ENCODE measurements at regions not wholly inside any gene's neighbourhood (a gene's known extent, or its start where the extent isn't known, plus 50 kb on each side); places are given as distances from the start of the nearest gene placed in this dataset.
"Not testable (repeated sequence)": the region's sequence is repeated elsewhere in the genome, so short reads cannot be mapped to it uniquely, and the experiment has no call there.

DNA sequence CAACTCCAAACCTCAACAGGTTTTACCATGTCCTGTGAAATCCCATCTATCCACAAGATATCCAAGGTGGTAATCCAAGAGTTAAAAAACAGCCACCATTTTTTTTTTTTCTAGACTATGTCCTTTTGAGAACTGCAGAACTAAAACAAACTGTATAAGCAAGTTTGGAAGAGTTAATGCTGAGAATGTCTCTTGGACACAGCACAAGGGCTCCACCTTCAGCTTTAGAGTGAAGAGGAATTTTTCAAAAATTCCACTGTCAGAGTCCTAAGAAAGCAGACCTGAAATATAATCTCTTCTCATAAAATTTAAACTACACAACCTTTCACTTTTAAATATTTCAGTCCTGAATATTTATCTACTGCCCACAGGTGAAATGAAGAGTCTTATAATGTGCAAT lies 167.8 kb upstream of the CCNG1 start:
- no peaks in the 10 kb centered on the region for H3K36me3 ChIP-seq (ENCODE audit: control insufficient read depth, insufficient read depth, low read length)
- no peaks in the 10 kb centered on the region for H3K4me1 ChIP-seq
- TF ChIP-seq, protein P1, sequence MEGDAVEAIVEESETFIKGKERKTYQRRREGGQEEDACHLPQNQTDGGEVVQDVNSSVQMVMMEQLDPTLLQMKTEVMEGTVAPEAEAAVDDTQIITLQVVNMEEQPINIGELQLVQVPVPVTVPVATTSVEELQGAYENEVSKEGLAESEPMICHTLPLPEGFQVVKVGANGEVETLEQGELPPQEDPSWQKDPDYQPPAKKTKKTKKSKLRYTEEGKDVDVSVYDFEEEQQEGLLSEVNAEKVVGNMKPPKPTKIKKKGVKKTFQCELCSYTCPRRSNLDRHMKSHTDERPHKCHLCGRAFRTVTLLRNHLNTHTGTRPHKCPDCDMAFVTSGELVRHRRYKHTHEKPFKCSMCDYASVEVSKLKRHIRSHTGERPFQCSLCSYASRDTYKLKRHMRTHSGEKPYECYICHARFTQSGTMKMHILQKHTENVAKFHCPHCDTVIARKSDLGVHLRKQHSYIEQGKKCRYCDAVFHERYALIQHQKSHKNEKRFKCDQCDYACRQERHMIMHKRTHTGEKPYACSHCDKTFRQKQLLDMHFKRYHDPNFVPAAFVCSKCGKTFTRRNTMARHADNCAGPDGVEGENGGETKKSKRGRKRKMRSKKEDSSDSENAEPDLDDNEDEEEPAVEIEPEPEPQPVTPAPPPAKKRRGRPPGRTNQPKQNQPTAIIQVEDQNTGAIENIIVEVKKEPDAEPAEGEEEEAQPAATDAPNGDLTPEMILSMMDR (IDR thresholded peaks at IDR 0.05; ENCODE audit: insufficient read depth in 1 of 2, low read depth in 1 of 2, low read length in 1 of 2, severe bottlenecking in 1 of 2, unreplicated experiment in 1 of 2) = peak in 1 of 2 experiments; percentile 18
- BruUV-seq (replicated peaks) = no TSS peak
- ChIA-PET POLR2A (no interaction called here), CTCF (no interaction called here)
- intact Hi-C loops (cut with micrococcal nuclease; ENCODE audit: unreplicated experiment) = loop anchor here (1.0 kb wide), 2 partner anchors 165 to 190 kb away; no protein-coding TSS in a partner anchor
- H3K9me3 Mint-ChIP-seq (ENCODE audit: unreplicated experiment) = peaks cover 14% of the 10 kb centered on the region
- no peaks in the 10 kb centered on the region for H3K36me3 Mint-ChIP-seq (ENCODE audit: insufficient read depth, unreplicated experiment)
- H3K27ac Mint-ChIP-seq (ENCODE audit: unreplicated experiment) = no peak overlapping the region
- peak in 1 of 2 experiments; percentile 7 for DNase-seq
- no peaks in the 10 kb centered on the region for H3K27me3 ChIP-seq (replicated peaks; ENCODE audit: control insufficient read depth, insufficient read depth, low read length)
- H3K4me1 Mint-ChIP-seq (ENCODE audit: low read depth, unreplicated experiment) = no peaks in the 10 kb centered on the region
- peaks cover 5% of the 10 kb centered on the region for H3K27me3 Mint-ChIP-seq (ENCODE audit: insufficient read depth, unreplicated experiment)
- no peak overlapping the region for H3K4me3 Mint-ChIP-seq (ENCODE audit: unreplicated experiment)
- H3K4me3 ChIP-seq (ENCODE audit: low read depth, low read length) = no peak overlapping the region
- no peaks in the 10 kb centered on the region for H3K9me3 ChIP-seq

DNA sequence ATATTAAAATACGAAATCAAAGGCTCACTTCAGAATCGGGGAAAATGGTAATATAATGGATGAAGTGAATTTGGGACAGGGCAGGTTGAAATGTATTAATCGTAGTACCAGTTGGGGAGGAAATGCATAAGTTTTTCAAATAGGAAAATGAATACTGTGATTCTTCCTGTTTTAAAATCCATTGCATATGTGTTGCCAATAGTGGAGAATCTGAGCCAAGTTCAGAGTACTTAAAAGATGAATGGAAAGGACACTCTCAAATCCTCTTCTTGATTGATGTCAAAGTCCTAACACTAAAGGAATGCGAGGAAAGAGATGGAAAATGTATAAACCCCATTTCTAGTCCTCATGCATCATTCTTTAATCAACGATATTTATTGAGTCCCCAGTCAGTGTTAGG lies 160.9 kb upstream of the CCNG1 start:
- no peaks in the 10 kb centered on the region for H3K36me3 ChIP-seq (ENCODE audit: control insufficient read depth, insufficient read depth, low read length)
- H3K4me1 ChIP-seq = no peaks in the 10 kb centered on the region
- no peaks in the 10 kb centered on the region for H3K27me3 ChIP-seq (replicated peaks; ENCODE audit: control insufficient read depth, insufficient read depth, low read length)
- intact Hi-C loops (cut with micrococcal nuclease; ENCODE audit: unreplicated experiment) = no loop called here
- H3K9me3 ChIP-seq = no peaks in the 10 kb centered on the region
- no peak overlapping the region for H3K4me3 Mint-ChIP-seq (ENCODE audit: unreplicated experiment)
- H3K4me3 ChIP-seq (ENCODE audit: low read depth, low read length) = no peak overlapping the region
- H3K4me1 Mint-ChIP-seq (ENCODE audit: low read depth, unreplicated experiment) = no peaks in the 10 kb centered on the region
- H3K9me3 Mint-ChIP-seq (ENCODE audit: unreplicated experiment) = peaks cover 14% of the 10 kb centered on the region
- no peaks in the 10 kb centered on the region for H3K36me3 Mint-ChIP-seq (ENCODE audit: insufficient read depth, unreplicated experiment)
- no peak overlapping the region for H3K27ac Mint-ChIP-seq (ENCODE audit: unreplicated experiment)
- POLR2A ChIA-PET = no interaction called here
- CTCF ChIA-PET = no interaction called here
- no TSS peak for BruUV-seq (replicated peaks)
- no peak for DNase-seq
- TF ChIP-seq, protein P1 (IDR thresholded peaks at IDR 0.05; ENCODE audit: insufficient read depth in 1 of 2, low read depth in 1 of 2, low read length in 1 of 2, severe bottlenecking in 1 of 2, unreplicated experiment in 1 of 2) = no peak
- peaks cover 2% of the 10 kb centered on the region for H3K27me3 Mint-ChIP-seq (ENCODE audit: insufficient read depth, unreplicated experiment)

GRCh38 chr5:163280897-163281296 lies 156.5 kb upstream of the CCNG1 start:
- CTCF ChIA-PET; POLR2A ChIA-PET; H3K9me3 ChIP-seq; DNase-seq; H3K4me3 ChIP-seq (ENCODE audit: low read depth, low read length); H3K36me3 Mint-ChIP-seq (ENCODE audit: insufficient read depth, unreplicated experiment); H3K4me1 ChIP-seq; H3K4me3 Mint-ChIP-seq (ENCODE audit: unreplicated experiment); H3K27ac Mint-ChIP-seq (ENCODE audit: unreplicated experiment); H3K27me3 Mint-ChIP-seq (ENCODE audit: insufficient read depth, unreplicated experiment); H3K4me1 Mint-ChIP-seq (ENCODE audit: low read depth, unreplicated experiment); H3K27me3 ChIP-seq (replicated peaks; ENCODE audit: control insufficient read depth, insufficient read depth, low read length); H3K9me3 Mint-ChIP-seq (ENCODE audit: unreplicated experiment); H3K36me3 ChIP-seq (ENCODE audit: control insufficient read depth, insufficient read depth, low read length); intact Hi-C loops (cut with micrococcal nuclease; ENCODE audit: unreplicated experiment); BruUV-seq (replicated peaks): not testable (repeated sequence)

GRCh38 chr5:163281512-163281911 lies 155.9 kb upstream of the CCNG1 start:
- Mint-ChIP-seq H3K27me3 (ENCODE audit: insufficient read depth, unreplicated experiment) (peaks cover 2% of the 10 kb centered on the region), H3K36me3 (ENCODE audit: insufficient read depth, unreplicated experiment) (no peaks in the 10 kb centered on the region), H3K4me3 (ENCODE audit: unreplicated experiment) (no peak overlapping the region), H3K27ac (ENCODE audit: unreplicated experiment) (no peak overlapping the region), H3K9me3 (ENCODE audit: unreplicated experiment) (no peaks in the 10 kb centered on the region), H3K4me1 (ENCODE audit: low read depth, unreplicated experiment) (no peaks in the 10 kb centered on the region)
- no TSS peak for BruUV-seq (replicated peaks)
- Histone ChIP-seq H3K27me3 (replicated peaks; ENCODE audit: control insufficient read depth, insufficient read depth, low read length) (no peaks in the 10 kb centered on the region), H3K36me3 (ENCODE audit: control insufficient read depth, insufficient read depth, low read length) (no peaks in the 10 kb centered on the region), H3K4me3 (ENCODE audit: low read depth, low read length) (no peak overlapping the region), H3K4me1 (no peaks in the 10 kb centered on the region), H3K9me3 (no peaks in the 10 kb centered on the region)
- intact Hi-C loops (cut with micrococcal nuclease; ENCODE audit: unreplicated experiment) = no loop called here
- TF ChIP-seq, protein P1 (IDR thresholded peaks at IDR 0.05; ENCODE audit: insufficient read depth in 1 of 2, low read depth in 1 of 2, low read length in 1 of 2, severe bottlenecking in 1 of 2, unreplicated experiment in 1 of 2) = no peak
- CTCF ChIA-PET = no interaction called here
- DNase-seq = no peak
- POLR2A ChIA-PET = no interaction called here

Data from Caco-2 (cell line).